SK-N-SH (cell line): ENCODE measurements at regions not wholly inside any gene's neighbourhood (a gene's known extent, or its start where the extent isn't known, plus 50 kb on each side); places are given as distances from the start of the nearest gene placed in this dataset.

Source experiments
- CTCF ChIA-PET: fragments of 300-600, 350-600 bp; formaldehyde crosslinking; extraction: SDS; loops from one replicate; lab custom pipeline; 2021; lab: Yijun Ruan, JAX
- POLR2A ChIA-PET: fragments of 350-600 bp; sonication (Branson Sonifier 250); formaldehyde crosslinking; extraction: SDS; loops from one replicate; lab custom pipeline; 2020; ENCODE audit warnings: antibody characterized with exemption, inconsistent platforms; lab: Yijun Ruan, JAX
- DNase-seq: peaks from one replicate; pipeline ENCODE4 v3.0.0; 2012
- H2AFZ ChIP-seq: fragments of 200-600 bp; sonication (generic); 2 replicates; pipeline ENCODE4 v1.8.1; 2016; ENCODE audit warnings: antibody characterized with exemption, mild to moderate bottlenecking, low read depth
- H3F3A ChIP-seq: fragments of 200-600 bp; sonication (generic); replicated peaks from 2 replicates; pipeline ENCODE3; 2016; ENCODE audit warnings: antibody characterized with exemption, mild to moderate bottlenecking; ENCODE audit not compliant: insufficient read depth
- H3K27ac ChIP-seq, 2 experiments: fragments of 200-500 bp in 1 of 2; fragments of 200-600 bp in 1 of 2; sonication (Bioruptor generic) in 1 of 2; sonication (generic), shearing (Covaris generic) in 1 of 2; 2 replicates each; pipeline versions ENCODE4 v1.5.1 to v1.6.1; 2014 to 2016; ENCODE audit warnings: low read depth in 2 of 2, inconsistent platforms in 1 of 2, low read length in 1 of 2, mild to moderate bottlenecking in 1 of 2, mixed read lengths in 1 of 2
- H3K27me3 ChIP-seq: fragments of 200-600 bp; sonication (generic), shearing (Covaris generic); 2 replicates; pipeline ENCODE4 v1.6.1; 2016; ENCODE audit warnings: mixed run types; ENCODE audit not compliant: insufficient read depth
- H3K36me3 ChIP-seq, 2 experiments: fragments of 200-500 bp in 1 of 2; fragments of 200-600 bp in 1 of 2; sonication (Bioruptor generic) in 1 of 2; sonication (generic) in 1 of 2; replicated peaks in 1 of 2; 2 replicates each; pipeline versions ENCODE3 to v1.5.1; 2014 to 2016; ENCODE audit warnings: low read length in 1 of 2, mild to moderate bottlenecking in 1 of 2; ENCODE audit not compliant: insufficient read depth in 2 of 2, control insufficient read depth in 1 of 2
- H3K4me1 ChIP-seq, 2 experiments: fragments of 200-500 bp in 1 of 2; fragments of 200-600 bp in 1 of 2; sonication (Bioruptor generic) in 1 of 2; sonication (generic), shearing (Covaris generic) in 1 of 2; 2 replicates each; pipeline versions ENCODE4 v1.5.1 to v1.6.1; 2014 to 2016; ENCODE audit warnings: low read depth in 1 of 2, low read length in 1 of 2, mixed run types in 1 of 2; ENCODE audit not compliant: insufficient read depth in 2 of 2, control insufficient read depth in 1 of 2
- H3K4me2 ChIP-seq: fragments of 200-600 bp; sonication (generic), shearing (Covaris generic); 2 replicates; pipeline ENCODE4 v1.6.1; 2017; ENCODE audit warnings: mixed run types
- H3K4me3 ChIP-seq, 2 experiments: fragments of 200-500 bp in 1 of 2; fragments of 200-600 bp in 1 of 2; sonication (Bioruptor generic) in 1 of 2; sonication (generic), shearing (Covaris generic) in 1 of 2; 2 replicates each; pipeline versions ENCODE4 v1.5.1 to v1.8.1; 2014 to 2016; ENCODE audit warnings: low read depth in 2 of 2, inconsistent platforms in 1 of 2, low read length in 1 of 2, mild to moderate bottlenecking in 1 of 2, mixed read lengths in 1 of 2, moderate library complexity in 1 of 2
- H3K79me2 ChIP-seq: fragments of 200-600 bp; sonication (generic); 2 replicates; pipeline ENCODE4 v1.8.1; 2017; ENCODE audit warnings: mild to moderate bottlenecking; ENCODE audit not compliant: insufficient read depth
- H3K9ac ChIP-seq: fragments of 200-600 bp; sonication (generic); 2 replicates; pipeline ENCODE4 v1.6.1; 2017; ENCODE audit warnings: mixed run types
- H3K9me2 ChIP-seq: fragments of 200-600 bp; sonication (generic); 2 replicates; pipeline ENCODE4 v1.6.1; 2017; ENCODE audit warnings: mixed run types
- H3K9me3 ChIP-seq: fragments of 200-600 bp; sonication (generic); 2 replicates; pipeline ENCODE4 v1.6.1; 2017; ENCODE audit warnings: mixed run types, mild to moderate bottlenecking, moderate library complexity
- H4K20me1 ChIP-seq: fragments of 200-600 bp; sonication (generic); 2 replicates; pipeline ENCODE4 v1.6.1; 2017; ENCODE audit warnings: mild to moderate bottlenecking, mixed run types; ENCODE audit not compliant: insufficient read depth
- CTCF ChIP-seq: fragments of 200-600 bp; sonication (generic); IDR thresholded peaks from 2 replicates; pipeline ENCODE4 v1.6.1; 2017; ENCODE audit warnings: antibody characterized with exemption, mild to moderate bottlenecking, moderate library complexity
- FOXJ3 ChIP-seq: sonication (generic); formaldehyde crosslinking; IDR thresholded peaks from 2 replicates; pipeline ENCODE4 v1.5.1; 2020; ENCODE audit warnings: mild to moderate bottlenecking, missing genetic modification reagents
- GABPA ChIP-seq: IDR thresholded peaks from 2 replicates; pipeline ENCODE4 v1.4.0; 2012; ENCODE audit warnings: low read depth, mild to moderate bottlenecking
- MXI1 ChIP-seq: IDR thresholded peaks from 2 replicates; pipeline ENCODE4 v1.6.1; 2012; ENCODE audit warnings: mild to moderate bottlenecking, low read depth, low read length, improper control_type of control experiment
- NRF1 ChIP-seq: IDR thresholded peaks from 2 replicates; pipeline ENCODE4 v1.6.1; 2012; ENCODE audit warnings: low read depth, mild to moderate bottlenecking, low read length
- SIN3A ChIP-seq: IDR thresholded peaks from 2 replicates; pipeline ENCODE4 v1.6.1; 2012; ENCODE audit warnings: low read depth, mild to moderate bottlenecking, low read length, moderate library complexity, borderline replicate concordance
- TCF12 ChIP-seq: IDR thresholded peaks from 2 replicates; pipeline ENCODE4 v1.4.0; 2012
- WGBS: methylation state at CpG from one replicate; pipeline ENCODE4 v1.1.6; 2017; ENCODE audit warnings: low lambda C conversion rate; 5-methylcytosine and 5-hydroxymethylcytosine counted together

- CTCF ChIA-PET, result interaction anchor here (1.0 kb wide), 1 partner anchor 9 kb away, joined by 3 read pairs; no protein-coding TSS in a partner anchor
- Histone ChIP-seq H4K20me1 (no peaks in the 10 kb centered on the region), H3K4me3 (no peak overlapping the region), H3K27ac (no peak overlapping the region), H3K4me2 (no peak overlapping the region), H3K9me2 (no peaks in the 10 kb centered on the region), H3F3A (no peaks in the 10 kb centered on the region), H3K36me3 (no peaks in the 10 kb centered on the region), H3K9me3 (no peaks in the 10 kb centered on the region), H3K27me3 (no peaks in the 10 kb centered on the region), H2AFZ (no peak overlapping the region), H3K79me2 (no peaks in the 10 kb centered on the region), H3K4me1 (peaks cover 0 to 16% of the 10 kb centered on the region in 2 experiments; a peak in 1 of 4 replicates), H3K9ac (no peak overlapping the region)
- POLR2A ChIA-PET, result no interaction called here
- 33% methylated on average over 5 of the region's 5 CpGs for WGBS
- no peak for TF ChIP-seq MXI1
- no peak for TF ChIP-seq NRF1
- no peak for TF ChIP-seq SIN3A
- no peak for TF ChIP-seq TCF12
- no peak for TF ChIP-seq CTCF
- no peak for DNase-seq
Measured at GRCh38 chr11:134502153-134502550, 90.1 kb upstream of the B3GAT1 start.

GRCh38 chr11:134501406-134502152 lies 89.5 kb upstream of the B3GAT1 start:
- H3K27ac ChIP-seq, result no peak overlapping the region
- H3K4me3 ChIP-seq, result no peak overlapping the region
- no peaks in the 10 kb centered on the region for H3K9me2 ChIP-seq
- no peak for DNase-seq
- peaks cover 0 to 16% of the 10 kb centered on the region in 2 experiments; a peak in 1 of 4 replicates for H3K4me1 ChIP-seq
- no peaks in the 10 kb centered on the region for H3K27me3 ChIP-seq
- H3K79me2 ChIP-seq, result no peaks in the 10 kb centered on the region
- no peaks in the 10 kb centered on the region for H4K20me1 ChIP-seq
- no peaks in the 10 kb centered on the region for H3F3A ChIP-seq
- CTCF ChIA-PET, result interaction anchor here (1.0 kb wide), 1 partner anchor 10 kb away, joined by 3 read pairs; no protein-coding TSS in a partner anchor
- no peak overlapping the region for H2AFZ ChIP-seq
- TF ChIP-seq CTCF (no peak), GABPA (no peak), FOXJ3 (CRISPR knock-in tag) (no peak)
- WGBS, result 37% methylated on average over 9 of the region's 16 CpGs
- H3K36me3 ChIP-seq, result no peaks in the 10 kb centered on the region
- POLR2A ChIA-PET, result no interaction called here
- no peaks in the 10 kb centered on the region for H3K9me3 ChIP-seq
- no peak overlapping the region for H3K9ac ChIP-seq
- H3K4me2 ChIP-seq, result no peak overlapping the region
